Neural cell (in vitro differentiated cells): ENCODE measurements at regions not wholly inside any gene's neighbourhood (a gene's known extent, or its start where the extent isn't known, plus 50 kb on each side); places are given as distances from the start of the nearest gene placed in this dataset.

ENCODE experiments used
- H2AFZ ChIP-seq: fragments of 200-600, 300-800 bp; sonication (generic), shearing (Covaris generic); 2 replicates; pipeline ENCODE4 v1.6.0; 2014; ENCODE audit warnings: low read depth, mild to moderate bottlenecking, antibody characterized with exemption, low read length, moderate library complexity
- H3F3A ChIP-seq: fragments of 200-600 bp; shearing (Covaris generic); 2 replicates; pipeline ENCODE4 v1.6.1; 2016; ENCODE audit warnings: mild to moderate bottlenecking, moderate library complexity, mixed read lengths, antibody characterized with exemption, low read length; ENCODE audit not compliant: insufficient read depth, poor library complexity, severe bottlenecking
- H3K27ac ChIP-seq: fragments of 200-600, 300-800 bp; sonication (generic), shearing (Covaris generic); 2 replicates; pipeline ENCODE4 v1.5.1; 2014; ENCODE audit warnings: mild to moderate bottlenecking, low read length, moderate library complexity
- H3K27me3 ChIP-seq: fragments of 300-800, 200-600 bp; sonication (generic), shearing (Covaris generic); 2 replicates; pipeline ENCODE4 v1.6.0; 2014; ENCODE audit warnings: mild to moderate bottlenecking, low read depth, low read length, moderate library complexity; ENCODE audit not compliant: insufficient read depth
- H3K36me3 ChIP-seq: fragments of 300-800, 200-600 bp; sonication (generic), shearing (Covaris generic); 2 replicates; pipeline ENCODE4 v1.5.1; 2014; ENCODE audit warnings: mild to moderate bottlenecking, antibody characterized with exemption, low read length, moderate library complexity; ENCODE audit not compliant: insufficient read depth
- H3K4me2 ChIP-seq: fragments of 300-800, 200-600 bp; sonication (generic), shearing (Covaris generic); 2 replicates; pipeline ENCODE4 v1.6.0; 2014; ENCODE audit warnings: mild to moderate bottlenecking, low read length
- H3K4me3 ChIP-seq: fragments of 300-800, 200-600 bp; sonication (generic), shearing (Covaris generic); 2 replicates; pipeline ENCODE4 v1.5.1; 2014; ENCODE audit warnings: mild to moderate bottlenecking, low read length, moderate library complexity
- H3K79me2 ChIP-seq: fragments of 200-600 bp; shearing (Covaris generic); replicated peaks from 2 replicates; pipeline ENCODE4 v1.6.0; 2014; ENCODE audit warnings: mild to moderate bottlenecking, low read length, moderate library complexity; ENCODE audit not compliant: insufficient read depth
- H3K9ac ChIP-seq: fragments of 300-800, 200-600 bp; sonication (generic), shearing (Covaris generic); 2 replicates; pipeline ENCODE4 v1.6.1; 2016; ENCODE audit warnings: mild to moderate bottlenecking, low read length, mixed read lengths
- H3K9me2 ChIP-seq: fragments of 200-600 bp; shearing (Covaris generic); 2 replicates; pipeline ENCODE4 v1.6.1; 2016; ENCODE audit warnings: mild to moderate bottlenecking, low read length, mixed read lengths; ENCODE audit not compliant: insufficient read depth
- H3K9me3 ChIP-seq: fragments of 200-600, 300-800 bp; sonication (generic), shearing (Covaris generic); 2 replicates; pipeline ENCODE4 v1.6.1; 2016; ENCODE audit warnings: mild to moderate bottlenecking, mixed run types, low read length, moderate library complexity, mixed read lengths
- H4K20me1 ChIP-seq: fragments of 200-600 bp; shearing (Covaris generic); 2 replicates; pipeline ENCODE4 v1.6.1; 2016; ENCODE audit warnings: mild to moderate bottlenecking, mixed run types; ENCODE audit not compliant: insufficient read depth
- CTCF ChIP-seq: fragments of 450-650 bp; IDR thresholded peaks from 2 replicates; pipeline ENCODE4 v1.5.1; 2014; ENCODE audit warnings: antibody characterized with exemption, mild to moderate bottlenecking, moderate library complexity; ENCODE audit not compliant: poor library complexity, severe bottlenecking
- EP300 ChIP-seq: fragments of 450-650 bp; conservative IDR thresholded peaks from 2 replicates; pipeline ENCODE4 v1.6.1; 2014; ENCODE audit warnings: antibody characterized with exemption, mild to moderate bottlenecking, moderate library complexity; ENCODE audit not compliant: poor library complexity, severe bottlenecking
- EZH2 ChIP-seq: fragments of 200-600, 300-800 bp; shearing (Covaris generic), sonication (generic); IDR thresholded peaks from 2 replicates; pipeline ENCODE4 v1.6.1; 2014; ENCODE audit warnings: antibody characterized with exemption, low read length, borderline replicate concordance, mild to moderate bottlenecking; ENCODE audit not compliant: insufficient read depth, poor library complexity, severe bottlenecking
- MXI1 ChIP-seq: fragments of 450-650 bp; conservative IDR thresholded peaks from 2 replicates; pipeline ENCODE4 v1.6.1; 2014; ENCODE audit warnings: antibody characterized with exemption, mild to moderate bottlenecking; ENCODE audit not compliant: poor library complexity, severe bottlenecking
- POLR2AphosphoS5 ChIP-seq: IDR thresholded peaks from 2 replicates; pipeline ENCODE4 v1.6.1; 2012
- RAD21 ChIP-seq: fragments of 450-650 bp; conservative IDR thresholded peaks from 2 replicates; pipeline ENCODE4 v1.6.1; 2014; ENCODE audit warnings: antibody characterized with exemption, mild to moderate bottlenecking, moderate library complexity
- REST ChIP-seq: IDR thresholded peaks from 2 replicates; pipeline ENCODE4 v1.6.1; 2012; ENCODE audit warnings: borderline replicate concordance
- SMC3 ChIP-seq: fragments of 450-650 bp; conservative IDR thresholded peaks from 2 replicates; pipeline ENCODE4 v1.6.1; 2014; ENCODE audit warnings: antibody characterized with exemption, mild to moderate bottlenecking, moderate library complexity; ENCODE audit not compliant: poor library complexity
- TAF1 ChIP-seq: IDR thresholded peaks from 2 replicates; pipeline ENCODE4 v1.6.1; 2012; ENCODE audit warnings: low read depth

GRCh38 chr21:19321688-19322087 is 918.1 kb upstream of the TMPRSS15 start:
- Histone ChIP-seq H3K9me2 (no peaks in the 10 kb centered on the region), H2AFZ (no peak overlapping the region), H3F3A (no peaks in the 10 kb centered on the region), H3K36me3 (no peaks in the 10 kb centered on the region), H3K9ac (no peak overlapping the region), H3K79me2 (no peaks in the 10 kb centered on the region), H3K4me2 (no peak overlapping the region), H3K27me3 (no peaks in the 10 kb centered on the region), H3K4me3 (no peak overlapping the region), H3K9me3 (peaks cover 7% of the 10 kb centered on the region), H3K27ac (no peak overlapping the region), H4K20me1 (no peaks in the 10 kb centered on the region)
- TF ChIP-seq SMC3 (no peak), REST (no peak), TAF1 (no peak), EP300 (no peak), POLR2AphosphoS5 (no peak), MXI1 (no peak), EZH2 (no peak), CTCF (no peak), RAD21 (no peak)

- Histone ChIP-seq H3F3A (no peaks in the 10 kb centered on the region), H4K20me1 (no peaks in the 10 kb centered on the region), H3K4me3 (no peak overlapping the region), H3K4me2 (no peak overlapping the region), H2AFZ (no peak overlapping the region), H3K27ac (no peak overlapping the region), H3K9me3 (peaks cover under 1% of the 10 kb centered on the region), H3K36me3 (no peaks in the 10 kb centered on the region), H3K9me2 (no peaks in the 10 kb centered on the region), H3K79me2 (no peaks in the 10 kb centered on the region), H3K9ac (no peak overlapping the region), H3K27me3 (no peaks in the 10 kb centered on the region)
- TF ChIP-seq EP300 (no peak), SMC3 (peak; percentile 62), RAD21 (peak; percentile 66), CTCF (peak; percentile 60)
Measured at GRCh38 chr21:19322360-19322759, 918.8 kb upstream of the TMPRSS15 start.
